Activated T-cell treated with anti-CD3 and anti-CD28 coated beads, Interleukin-2, amount 50 U/mL, for 4 hours (primary cell): ENCODE measurements at regions not wholly inside any gene's neighbourhood (a gene's known extent, or its start where the extent isn't known, plus 50 kb on each side); places are given as distances from the start of the nearest gene placed in this dataset.

ENCODE experiments used
- ATAC-seq, 2 donors: fragments of 200-7000 bp; cut with Tn5 transposase; one replicate each; pipeline ENCODE4 v1.10.0; 2021
- DNase-seq: peaks from one replicate; pipeline ENCODE4 v3.0.0-alpha.2; 2020
- H3K27me3 Mint-ChIP-seq: one replicate; pipeline ENCODE4 v1.8.0; 2021; ENCODE audit warnings: low read depth, mixed read lengths
- H3K36me3 Mint-ChIP-seq: one replicate; pipeline ENCODE4 v1.8.0; 2022; ENCODE audit warnings: mixed read lengths; ENCODE audit not compliant: insufficient read depth
- H3K4me1 Mint-ChIP-seq: one replicate; pipeline ENCODE4 v1.8.0; 2021; ENCODE audit warnings: low read depth, mixed read lengths
- H3K4me3 Mint-ChIP-seq: one replicate; pipeline ENCODE4 v1.8.0; 2021; ENCODE audit warnings: mild to moderate bottlenecking, moderate library complexity, mixed read lengths
- H3K9me3 Mint-ChIP-seq: one replicate; pipeline ENCODE4 v1.8.0; 2021; ENCODE audit warnings: mixed read lengths

DNA sequence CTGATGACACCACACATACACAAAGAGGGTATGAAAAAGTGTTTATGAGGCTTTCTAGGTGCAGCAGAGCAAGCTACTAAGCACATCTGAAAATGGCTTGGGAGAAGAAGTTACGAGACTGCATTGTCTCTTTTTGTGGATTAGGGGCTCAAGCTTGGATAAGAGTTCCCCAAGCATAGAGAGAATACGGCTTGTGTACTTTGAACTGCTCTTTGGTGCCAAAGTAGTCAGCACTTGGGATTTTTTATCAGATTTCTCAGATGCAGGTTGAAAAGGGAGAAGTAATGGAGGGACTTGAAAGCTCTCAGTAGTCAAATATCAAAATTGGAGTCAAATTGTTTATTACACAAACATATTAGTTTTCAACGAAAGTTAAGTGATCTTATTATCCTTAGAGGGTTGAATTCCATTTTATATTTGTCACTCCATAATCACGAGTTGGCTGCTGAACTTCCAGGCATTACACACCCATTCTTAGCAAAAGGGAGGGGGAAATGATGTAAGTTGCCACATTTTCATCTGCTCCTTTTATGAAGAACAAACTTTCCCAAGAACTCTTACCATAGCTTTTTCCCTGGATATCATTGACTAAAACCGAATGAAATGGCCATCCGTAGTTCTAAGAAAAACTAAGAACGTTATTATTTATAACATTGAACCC is 1904.9 kb downstream of the PCDH7 start:
- ATAC-seq (no peak), DNase-seq (no peak)
- H3K27me3 Mint-ChIP-seq, result no peaks in the 10 kb centered on the region
- H3K36me3 Mint-ChIP-seq, result no peaks in the 10 kb centered on the region
- H3K9me3 Mint-ChIP-seq, result peaks cover 6% of the 10 kb centered on the region
- no peaks in the 10 kb centered on the region for H3K4me1 Mint-ChIP-seq
- no peak overlapping the region for H3K4me3 Mint-ChIP-seq

DNA sequence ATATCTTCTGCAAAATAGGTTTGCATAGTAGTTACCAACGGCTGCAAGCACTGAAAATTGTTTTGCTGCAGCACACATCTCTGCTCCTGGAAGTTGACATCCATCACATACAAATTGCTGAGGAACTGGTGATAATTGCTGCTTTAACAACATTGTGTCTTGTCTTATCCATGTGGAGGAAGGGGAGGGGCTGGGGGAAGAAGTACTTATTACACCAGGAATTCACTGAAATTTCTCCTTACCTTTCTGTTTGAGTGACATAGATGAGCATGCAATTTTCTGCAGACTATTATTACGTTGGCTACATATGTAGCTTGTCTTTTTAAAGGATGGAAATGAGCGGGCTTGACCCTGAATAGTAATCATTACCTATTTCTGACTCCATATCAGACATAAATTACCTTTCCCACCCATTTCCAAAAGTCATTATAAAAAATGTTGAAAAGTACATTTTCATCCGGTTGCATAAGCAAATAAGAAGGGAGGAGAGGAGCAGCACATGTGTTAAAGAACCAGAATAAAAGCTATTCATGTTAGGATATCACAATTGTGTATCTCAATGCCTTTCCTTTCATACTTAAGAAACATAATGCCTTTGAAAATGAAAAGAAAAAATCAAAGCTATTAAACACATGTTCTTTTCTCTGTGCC is 1905.6 kb downstream of the PCDH7 start:
- H3K27me3 Mint-ChIP-seq, result no peaks in the 10 kb centered on the region
- no peak for ATAC-seq
- H3K4me1 Mint-ChIP-seq, result no peaks in the 10 kb centered on the region
- peaks cover 7% of the 10 kb centered on the region for H3K9me3 Mint-ChIP-seq
- H3K36me3 Mint-ChIP-seq, result no peaks in the 10 kb centered on the region
- no peak for DNase-seq
- H3K4me3 Mint-ChIP-seq, result no peak overlapping the region

DNA sequence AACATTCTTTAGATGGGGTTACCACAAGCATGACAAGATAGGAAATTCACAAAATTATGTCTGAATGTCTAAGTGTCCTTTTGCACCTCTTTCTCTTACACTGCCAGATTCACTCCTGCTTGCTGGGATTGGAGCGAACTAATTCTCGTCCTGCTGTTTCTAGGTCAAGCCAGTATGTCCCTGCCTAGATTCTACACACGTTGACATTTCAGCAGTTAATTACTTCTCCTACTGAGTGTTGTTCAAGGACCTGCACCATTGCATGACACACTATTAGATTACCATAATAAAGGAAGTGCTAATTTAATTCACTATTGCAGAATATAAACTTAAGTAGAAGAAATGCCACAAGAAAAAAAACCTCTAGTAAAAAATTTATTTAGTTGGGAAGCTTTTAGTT is 1911.7 kb downstream of the PCDH7 start:
- Mint-ChIP-seq H3K36me3 (no peaks in the 10 kb centered on the region), H3K27me3 (no peaks in the 10 kb centered on the region), H3K4me3 (no peak overlapping the region), H3K4me1 (no peaks in the 10 kb centered on the region), H3K9me3 (peaks cover 11% of the 10 kb centered on the region)
- ATAC-seq (no peak), DNase-seq (no peak)

DNA sequence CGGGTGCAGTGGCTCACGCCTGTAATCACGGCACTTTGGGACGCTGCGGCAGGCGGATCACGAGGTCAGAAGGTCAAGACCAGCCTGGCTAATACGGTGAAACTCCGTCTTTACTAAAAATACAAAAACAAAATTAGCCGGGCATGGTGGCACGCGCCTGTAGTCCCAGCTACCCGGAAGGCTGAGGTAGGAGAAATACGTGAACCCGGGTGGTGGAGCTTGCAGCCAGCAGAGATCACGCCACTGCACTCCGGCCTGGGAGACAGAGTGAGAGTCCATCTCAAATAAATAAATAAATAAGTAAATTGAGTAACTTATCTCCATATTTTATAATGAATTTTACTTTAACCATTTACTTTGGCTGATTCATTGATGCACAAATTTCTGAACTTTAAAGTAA is 1913.3 kb downstream of the PCDH7 start:
- Mint-ChIP-seq H3K4me1 (no peaks in the 10 kb centered on the region), H3K9me3 (peaks cover 4% of the 10 kb centered on the region), H3K27me3 (no peaks in the 10 kb centered on the region), H3K4me3 (no peak overlapping the region), H3K36me3 (no peaks in the 10 kb centered on the region)
- DNase-seq, result no peak
- ATAC-seq, result no peak

DNA sequence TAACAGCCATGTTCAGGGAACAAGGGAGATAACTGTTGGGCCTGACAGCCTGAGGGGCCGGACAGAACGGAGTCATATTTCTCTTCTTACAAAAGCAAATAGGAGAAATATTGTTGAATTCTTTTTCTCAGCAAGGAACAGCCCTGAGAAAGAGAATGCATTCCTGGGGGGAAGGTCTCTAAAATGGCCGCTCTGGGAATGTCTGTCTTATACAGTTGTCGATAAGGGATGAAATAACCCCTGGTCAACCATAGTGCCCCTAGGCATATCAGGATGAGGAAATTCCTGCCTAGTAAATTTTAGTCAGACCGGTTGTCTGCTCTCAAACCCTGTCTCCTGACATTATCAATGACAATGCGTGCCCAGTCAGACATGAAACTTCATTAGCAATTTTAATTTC is 1925.5 kb downstream of the PCDH7 start:
- ATAC-seq, result no peak
- Mint-ChIP-seq H3K36me3 (no peaks in the 10 kb centered on the region), H3K4me1 (no peaks in the 10 kb centered on the region), H3K9me3 (peaks cover 20% of the 10 kb centered on the region), H3K4me3 (no peak overlapping the region), H3K27me3 (no peaks in the 10 kb centered on the region)
- DNase-seq, result no peak

DNA sequence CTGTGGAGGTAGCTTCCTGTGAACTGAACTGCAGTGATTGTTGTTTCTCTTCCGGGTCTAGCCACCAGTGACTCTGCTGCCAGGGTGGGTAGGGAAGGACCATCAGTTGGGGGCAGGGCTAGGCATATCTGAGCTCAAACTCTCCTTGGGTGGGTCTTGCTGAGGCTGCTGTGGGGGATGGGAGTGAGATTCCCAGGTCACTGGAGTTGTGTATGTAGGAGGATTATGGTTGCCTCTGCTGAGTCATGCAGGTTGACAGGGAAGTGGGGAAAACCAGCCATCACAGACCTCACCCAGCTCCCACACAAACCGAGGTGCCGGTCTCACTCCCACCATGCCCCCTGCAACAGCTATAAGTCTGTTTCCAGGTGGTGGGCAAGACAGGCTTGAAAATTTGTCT is 1937.8 kb downstream of the PCDH7 start:
- no peak for DNase-seq
- Mint-ChIP-seq H3K4me3 (no peak overlapping the region), H3K36me3 (no peaks in the 10 kb centered on the region), H3K27me3 (no peaks in the 10 kb centered on the region), H3K9me3 (peaks cover 27% of the 10 kb centered on the region), H3K4me1 (no peaks in the 10 kb centered on the region)
- ATAC-seq, result no peak

DNA sequence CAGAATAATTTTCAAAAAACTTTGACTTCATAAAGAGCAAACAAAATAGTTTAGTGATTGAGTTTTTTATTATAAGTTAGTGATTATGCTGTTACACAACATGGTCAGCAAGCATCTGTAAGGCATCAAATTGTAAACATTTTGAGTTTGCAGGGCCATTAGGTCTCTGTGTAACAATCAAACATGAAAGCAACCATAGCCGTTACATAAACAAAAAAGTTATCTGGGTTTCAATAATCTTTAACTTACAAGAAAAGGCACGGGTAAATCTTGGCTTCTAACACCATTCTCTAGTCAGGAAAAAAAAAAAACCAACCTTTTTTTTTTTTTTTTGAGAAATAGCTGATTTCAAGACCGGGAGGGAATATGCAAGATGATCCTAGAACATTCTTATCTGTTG is 1941.1 kb downstream of the PCDH7 start:
- H3K9me3 Mint-ChIP-seq, result peaks cover 22% of the 10 kb centered on the region
- no peaks in the 10 kb centered on the region for H3K27me3 Mint-ChIP-seq
- ATAC-seq (no peak), DNase-seq (no peak)
- H3K36me3 Mint-ChIP-seq, result no peaks in the 10 kb centered on the region
- H3K4me1 Mint-ChIP-seq, result no peaks in the 10 kb centered on the region
- H3K4me3 Mint-ChIP-seq, result no peak overlapping the region

DNA sequence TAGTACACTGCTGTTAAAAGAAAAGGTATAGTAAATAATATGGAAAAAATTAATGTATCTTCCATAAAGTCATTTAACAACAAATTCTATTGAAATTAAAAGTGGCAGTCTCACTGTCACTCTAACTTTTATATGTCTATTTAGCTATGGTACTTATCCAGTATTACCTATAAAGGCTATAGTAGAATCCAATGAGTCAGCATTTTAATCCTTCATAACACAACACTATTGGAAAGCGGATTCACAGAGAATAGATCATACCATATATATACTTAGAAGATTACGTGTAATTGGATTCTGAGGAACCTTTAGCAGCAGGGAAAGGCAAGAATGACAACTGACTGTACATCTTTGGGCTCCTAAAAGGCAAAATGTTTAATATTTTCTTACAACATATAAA is 1942.6 kb downstream of the PCDH7 start:
- peaks cover 18% of the 10 kb centered on the region for H3K9me3 Mint-ChIP-seq
- no peaks in the 10 kb centered on the region for H3K4me1 Mint-ChIP-seq
- no peaks in the 10 kb centered on the region for H3K27me3 Mint-ChIP-seq
- DNase-seq (no peak), ATAC-seq (no peak)
- H3K36me3 Mint-ChIP-seq, result no peaks in the 10 kb centered on the region
- H3K4me3 Mint-ChIP-seq, result no peak overlapping the region

DNA sequence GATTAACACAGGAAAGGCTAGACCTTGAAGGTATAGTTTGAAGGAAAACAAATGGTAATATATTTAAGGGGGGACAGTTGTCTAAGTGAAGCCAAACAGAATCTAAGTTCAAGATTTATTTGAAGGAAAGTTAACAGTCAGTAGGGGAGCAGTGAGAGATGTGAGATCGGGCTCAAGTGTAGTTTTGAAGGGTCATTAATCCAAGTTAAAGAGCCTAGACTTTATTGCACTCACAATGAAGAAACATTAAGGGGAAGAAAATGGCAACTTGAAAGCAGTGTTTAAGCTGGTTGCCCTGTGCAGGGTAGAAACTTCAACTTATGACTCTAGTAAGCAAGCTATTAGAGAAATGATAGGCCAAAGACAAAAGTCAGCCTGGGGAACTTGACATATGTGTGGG is 1952.2 kb downstream of the PCDH7 start:
- H3K9me3 Mint-ChIP-seq, result peaks cover 8% of the 10 kb centered on the region
- no peaks in the 10 kb centered on the region for H3K27me3 Mint-ChIP-seq
- H3K4me1 Mint-ChIP-seq, result no peaks in the 10 kb centered on the region
- DNase-seq, result no peak
- H3K36me3 Mint-ChIP-seq, result no peaks in the 10 kb centered on the region
- H3K4me3 Mint-ChIP-seq, result no peak overlapping the region
- no peak for ATAC-seq

DNA sequence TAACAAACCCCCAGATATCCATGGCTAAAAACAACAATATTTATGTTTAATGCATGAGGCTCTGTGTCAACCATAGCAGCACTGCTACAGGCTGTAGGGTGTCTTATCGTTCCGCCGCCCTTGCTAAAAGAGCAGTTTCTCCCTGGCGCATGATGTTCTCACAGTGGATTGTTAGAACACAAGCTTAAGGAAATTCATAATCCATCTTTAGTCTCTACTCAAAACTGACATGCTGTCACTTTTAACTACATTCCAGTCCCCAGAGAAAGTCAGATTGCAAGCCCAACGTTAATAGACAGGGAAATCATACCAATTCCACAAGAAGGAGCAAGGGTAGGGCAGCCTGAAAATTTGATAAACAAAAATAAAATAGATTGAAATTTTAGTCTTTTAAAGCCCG is 1960.8 kb downstream of the PCDH7 start:
- no peaks in the 10 kb centered on the region for H3K36me3 Mint-ChIP-seq
- ATAC-seq (no peak), DNase-seq (no peak)
- no peaks in the 10 kb centered on the region for H3K27me3 Mint-ChIP-seq
- no peak overlapping the region for H3K4me3 Mint-ChIP-seq
- H3K9me3 Mint-ChIP-seq, result peaks cover 42% of the 10 kb centered on the region
- no peaks in the 10 kb centered on the region for H3K4me1 Mint-ChIP-seq

DNA sequence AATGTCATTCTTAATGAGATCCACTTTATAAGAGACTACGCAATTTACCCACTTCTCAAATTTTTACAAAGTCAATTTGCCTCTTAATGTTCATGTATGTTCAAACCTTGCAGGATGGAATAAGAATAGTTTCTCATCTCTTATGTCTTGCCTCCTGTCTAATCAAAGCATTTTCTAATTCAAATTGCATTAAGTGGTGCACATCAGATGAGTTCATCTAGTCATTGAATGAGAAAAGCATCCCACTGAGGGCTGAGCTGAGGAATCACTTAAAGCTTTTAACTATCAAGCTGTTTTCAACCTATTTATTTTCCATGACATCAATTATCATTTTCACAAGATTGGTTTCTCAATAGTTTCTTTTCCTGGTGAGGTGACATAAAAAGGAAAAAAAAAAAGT is 1964.0 kb downstream of the PCDH7 start:
- H3K27me3 Mint-ChIP-seq, result no peaks in the 10 kb centered on the region
- H3K36me3 Mint-ChIP-seq, result no peaks in the 10 kb centered on the region
- no peak for ATAC-seq
- peaks cover 32% of the 10 kb centered on the region for H3K9me3 Mint-ChIP-seq
- H3K4me3 Mint-ChIP-seq, result no peak overlapping the region
- no peak for DNase-seq
- no peaks in the 10 kb centered on the region for H3K4me1 Mint-ChIP-seq

DNA sequence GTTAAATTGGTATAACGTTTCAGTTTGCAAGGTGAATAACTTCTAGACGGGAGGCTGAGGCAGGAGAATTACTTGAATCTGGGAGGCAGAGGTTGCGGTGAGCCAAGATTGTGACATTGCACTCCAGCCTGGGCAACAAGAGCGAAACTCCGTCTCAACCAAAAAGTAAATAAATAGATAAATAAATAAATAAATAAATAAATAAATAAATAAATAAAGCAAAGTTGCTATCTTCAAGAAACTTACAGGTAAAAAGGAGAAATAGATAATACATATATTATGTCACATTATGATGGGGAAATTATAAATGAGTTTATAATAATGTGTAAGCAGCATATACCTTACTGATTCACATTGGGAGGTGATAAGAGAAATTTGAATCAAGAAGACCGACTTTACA is 1966.0 kb downstream of the PCDH7 start:
- Mint-ChIP-seq H3K9me3 (peaks cover 24% of the 10 kb centered on the region), H3K27me3 (no peaks in the 10 kb centered on the region), H3K4me3 (no peak overlapping the region), H3K4me1 (no peaks in the 10 kb centered on the region), H3K36me3 (no peaks in the 10 kb centered on the region)
- DNase-seq (no peak), ATAC-seq (no peak)

DNA sequence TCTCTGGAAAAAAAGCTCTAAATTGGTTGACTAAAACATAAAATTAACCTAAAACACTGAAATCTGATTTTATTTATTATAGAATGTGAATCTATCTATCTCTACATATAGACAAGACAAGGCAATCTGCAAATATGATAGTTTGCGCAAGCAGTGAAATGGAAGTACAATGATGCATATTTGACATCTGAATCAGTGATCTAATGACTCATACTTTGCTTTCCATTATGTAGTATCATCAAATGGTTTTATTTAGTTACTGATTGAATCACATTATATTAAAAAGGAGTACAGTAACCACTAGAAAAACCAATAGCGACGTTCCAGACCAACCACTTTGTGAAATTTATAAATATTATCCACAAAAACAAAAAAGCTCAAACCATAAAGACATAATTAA is 1969.3 kb downstream of the PCDH7 start:
- ATAC-seq, result no peak
- no peak for DNase-seq
- H3K27me3 Mint-ChIP-seq, result no peaks in the 10 kb centered on the region
- H3K36me3 Mint-ChIP-seq, result no peaks in the 10 kb centered on the region
- peaks cover 18% of the 10 kb centered on the region for H3K9me3 Mint-ChIP-seq
- H3K4me1 Mint-ChIP-seq, result no peaks in the 10 kb centered on the region
- H3K4me3 Mint-ChIP-seq, result no peak overlapping the region

DNA sequence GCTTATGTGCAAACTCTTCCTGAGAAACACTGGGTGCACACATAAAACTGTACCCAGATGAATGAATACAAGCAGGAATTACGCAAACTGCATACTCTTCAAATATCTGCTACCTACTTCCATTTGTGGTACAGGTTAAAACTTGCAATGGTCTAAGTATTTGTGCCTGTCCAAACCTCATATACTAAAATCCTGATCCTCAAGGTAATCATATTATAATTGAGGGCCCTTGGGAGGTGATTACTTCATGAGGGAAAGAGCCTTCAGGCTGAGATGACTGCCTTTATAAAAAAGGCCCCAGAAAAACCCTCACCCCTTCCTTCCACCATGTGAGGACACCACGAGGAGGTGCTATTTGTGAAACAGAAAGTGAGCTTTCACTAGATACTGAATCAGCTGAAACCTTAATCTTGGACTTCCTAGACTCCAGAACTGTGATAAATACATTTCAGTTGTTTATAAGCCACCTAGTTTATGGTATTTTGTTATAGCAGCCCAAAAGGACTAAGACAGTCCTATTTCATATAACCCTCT is 1977.2 kb downstream of the PCDH7 start:
- no peak for DNase-seq
- ATAC-seq, result no peak
- Mint-ChIP-seq H3K9me3 (peaks cover 25% of the 10 kb centered on the region), H3K27me3 (no peaks in the 10 kb centered on the region), H3K4me3 (no peak overlapping the region), H3K36me3 (no peaks in the 10 kb centered on the region), H3K4me1 (no peaks in the 10 kb centered on the region)

DNA sequence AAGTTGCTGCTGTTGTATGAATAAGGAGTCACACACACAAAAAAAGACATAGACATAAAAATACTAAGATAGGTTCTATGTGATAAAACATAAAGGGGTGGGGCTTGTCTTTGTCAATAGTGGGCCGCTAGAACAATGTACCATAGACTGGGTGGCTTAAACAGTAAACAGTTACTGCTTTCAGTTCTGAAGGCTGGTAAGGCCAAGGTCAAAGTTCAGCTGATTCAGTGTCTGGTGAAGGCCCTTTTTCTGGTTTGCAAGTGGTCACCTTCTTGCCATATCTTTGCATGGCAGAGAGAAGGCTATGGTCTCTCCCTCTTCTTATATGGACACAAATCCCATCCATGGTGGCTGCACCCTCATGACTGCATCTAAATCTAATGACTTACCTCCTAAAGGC is 1980.7 kb downstream of the PCDH7 start:
- no peak for ATAC-seq
- no peak for DNase-seq
- H3K4me3 Mint-ChIP-seq, result no peak overlapping the region
- H3K4me1 Mint-ChIP-seq, result no peaks in the 10 kb centered on the region
- H3K36me3 Mint-ChIP-seq, result no peaks in the 10 kb centered on the region
- H3K9me3 Mint-ChIP-seq, result peaks cover 12% of the 10 kb centered on the region
- H3K27me3 Mint-ChIP-seq, result no peaks in the 10 kb centered on the region
